WTC11 (cell line): ENCODE measurements at regions not wholly inside any gene's neighbourhood (a gene's known extent, or its start where the extent isn't known, plus 50 kb on each side); places are given as distances from the start of the nearest gene placed in this dataset.

Experiments
- CTCF ChIP-seq: fragments of 200-600 bp; IDR thresholded peaks from 2 replicates; pipeline ENCODE4 v1.8.0; 2022; ENCODE audit warnings: antibody characterized with exemption
- MAX ChIP-seq: sonication (generic); formaldehyde crosslinking; IDR thresholded peaks from 2 replicates; pipeline ENCODE4 v1.8.0; 2022; ENCODE audit warnings: mild to moderate bottlenecking, missing genetic modification reagents

- TF ChIP-seq CTCF = no peak
- TF ChIP-seq MAX = no peak
Observed at GRCh38 chr12:13505224-13505623, 308.7 kb downstream of the EMP1 start.
